HG03520 (cell line): ENCODE measurements at regions not wholly inside any gene's neighbourhood (a gene's known extent, or its start where the extent isn't known, plus 50 kb on each side); places are given as distances from the start of the nearest gene placed in this dataset.

Experiments
- ATAC-seq: cut with Tn5 transposase; IDR thresholded peaks from one replicate; pipeline ENCODE4 v1.9.1; 2021; ENCODE audit warnings: mild to moderate bottlenecking, moderate library complexity; ENCODE audit not compliant: unreplicated experiment

GRCh38 chr16:79339863-79340262, 260.7 kb downstream of the MAF start:
- no peak for ATAC-seq

GRCh38 chr16:79337906-79338305, 262.6 kb downstream of the MAF start:
- no peak for ATAC-seq

- no peak for ATAC-seq
Measured at GRCh38 chr16:79336437-79337229, 263.9 kb downstream of the MAF start.

- no peak for ATAC-seq
Measured at GRCh38 chr16:79334127-79334526, 266.4 kb downstream of the MAF start.

- no peak for ATAC-seq
Measured at GRCh38 chr16:79331066-79331465, 269.5 kb downstream of the MAF start.

GRCh38 chr16:79329967-79330366, 270.6 kb downstream of the MAF start:
- no peak for ATAC-seq

GRCh38 chr16:79329166-79329521, 271.4 kb downstream of the MAF start:
- no peak for ATAC-seq

- no peak for ATAC-seq
Measured at GRCh38 chr16:79328402-79329165, 272.0 kb downstream of the MAF start.

GRCh38 chr16:79327836-79328235, 272.7 kb downstream of the MAF start:
- ATAC-seq, result no peak

GRCh38 chr16:79326549-79326948, 274.0 kb downstream of the MAF start:
- ATAC-seq, result no peak

- ATAC-seq, result no peak
Measured at GRCh38 chr16:79325226-79325945, 275.2 kb downstream of the MAF start.

- ATAC-seq, result no peak
Measured at GRCh38 chr16:79320956-79321355, 279.6 kb downstream of the MAF start.

- ATAC-seq, result no peak
Measured at GRCh38 chr16:79318143-79318899, 282.2 kb downstream of the MAF start.

- ATAC-seq, result no peak
Measured at GRCh38 chr16:79317521-79317920, 283.0 kb downstream of the MAF start.

GRCh38 chr16:79317026-79317425, 283.5 kb downstream of the MAF start:
- no peak for ATAC-seq

- ATAC-seq, result peak; percentile 90
Measured at GRCh38 chr16:79316004-79316458, 284.5 kb downstream of the MAF start.

GRCh38 chr16:79312502-79312901, 288.0 kb downstream of the MAF start:
- no peak for ATAC-seq

GRCh38 chr16:79310710-79311109, 289.8 kb downstream of the MAF start:
- ATAC-seq, result no peak

- ATAC-seq, result no peak
Measured at GRCh38 chr16:79309606-79310005, 290.9 kb downstream of the MAF start.

- ATAC-seq, result no peak
Measured at GRCh38 chr16:79307214-79307613, 293.3 kb downstream of the MAF start.

GRCh38 chr16:79305074-79305473, 295.5 kb downstream of the MAF start:
- ATAC-seq, result no peak
